Lower leg skin (tissue), 4 donors: ENCODE measurements at regions not wholly inside any gene's neighbourhood (a gene's known extent, or its start where the extent isn't known, plus 50 kb on each side); places are given as distances from the start of the nearest gene placed in this dataset.
"Not testable (repeated sequence)": the region's sequence is repeated elsewhere in the genome, so short reads cannot be mapped to it uniquely, and the experiment has no call there.

Experiments used
- DNase-seq, 2 donors: peaks; one replicate each; pipeline ENCODE4 v3.0.0-alpha.2; 2019; ENCODE audit warnings: low spot score in 2 of 2
- H3K4me3 ChIP-seq: fragments of 200-600 bp; sonication (generic); 2 replicates; pipeline ENCODE4 v1.5.1; 2017; ENCODE audit warnings: mild to moderate bottlenecking, low read depth; ENCODE audit not compliant: poor library complexity, severe bottlenecking
- CTCF ChIP-seq, 3 donors: fragments of 450-650 bp; IDR thresholded peaks; one replicate each; pipeline ENCODE4 v1.5.1; 2016; ENCODE audit warnings: antibody characterized with exemption in 3 of 3, mild to moderate bottlenecking in 3 of 3, moderate library complexity in 2 of 3
- POLR2A ChIP-seq, 2 donors: fragments of 450-650 bp; IDR thresholded peaks; one replicate each; pipeline ENCODE4 v1.6.1; 2016 to 2017; ENCODE audit warnings: antibody characterized with exemption in 2 of 2, mild to moderate bottlenecking in 1 of 2, moderate library complexity in 1 of 2
- WGBS, 2 donors: methylation state at CpG; one replicate each; pipeline ENCODE4 v1.1.5; 2018; 5-methylcytosine and 5-hydroxymethylcytosine counted together
- intact Hi-C: fragments of 100-400 bp; cut with DNase I; formaldehyde crosslinking; loops from one replicate; pipeline ENCODE4 v1.15.0; 2023; ENCODE audit warnings: low total_unique reads

- 76 to 77% methylated on average over 3 of the region's 3 CpGs for WGBS, 2 donors
- TF ChIP-seq CTCF (IDR thresholded peaks at IDR 0.05) (no peak), POLR2A (IDR thresholded peaks at IDR 0.05) (no peak)
- intact Hi-C loops = no loop called here
- no peak overlapping the region for H3K4me3 ChIP-seq
- DNase-seq = no peak
Measured at GRCh38 chr2:176872406-176872805, 340.2 kb upstream of the HNRNPA3 start.

DNA sequence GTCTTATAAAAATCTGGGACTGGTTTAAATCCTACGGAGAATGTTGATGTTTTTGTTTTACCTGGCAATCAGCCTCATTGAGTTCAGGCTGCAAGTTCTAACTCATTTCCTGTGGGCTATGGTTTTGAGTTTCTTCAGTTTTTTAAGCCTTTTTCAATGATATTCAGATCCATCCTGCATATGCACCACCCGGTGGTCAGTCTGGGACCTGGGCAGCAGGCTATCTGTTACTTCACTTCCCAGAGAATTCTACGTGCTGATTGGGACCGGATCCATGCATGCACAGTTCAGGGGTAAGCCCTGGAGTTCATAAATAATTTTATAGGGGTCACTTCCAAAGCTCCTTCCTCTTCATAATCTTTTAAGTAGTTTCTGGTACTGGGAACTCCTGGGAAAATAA lies 339.2 kb upstream of the HNRNPA3 start:
- no peak for DNase-seq
- no peak for TF ChIP-seq CTCF (IDR thresholded peaks at IDR 0.05)
- TF ChIP-seq POLR2A (IDR thresholded peaks at IDR 0.05) = no peak
- intact Hi-C loops = no loop called here
- no peak overlapping the region for H3K4me3 ChIP-seq
- WGBS, 2 donors = 45 to 66% methylated on average over 4 of the region's 4 CpGs

DNA sequence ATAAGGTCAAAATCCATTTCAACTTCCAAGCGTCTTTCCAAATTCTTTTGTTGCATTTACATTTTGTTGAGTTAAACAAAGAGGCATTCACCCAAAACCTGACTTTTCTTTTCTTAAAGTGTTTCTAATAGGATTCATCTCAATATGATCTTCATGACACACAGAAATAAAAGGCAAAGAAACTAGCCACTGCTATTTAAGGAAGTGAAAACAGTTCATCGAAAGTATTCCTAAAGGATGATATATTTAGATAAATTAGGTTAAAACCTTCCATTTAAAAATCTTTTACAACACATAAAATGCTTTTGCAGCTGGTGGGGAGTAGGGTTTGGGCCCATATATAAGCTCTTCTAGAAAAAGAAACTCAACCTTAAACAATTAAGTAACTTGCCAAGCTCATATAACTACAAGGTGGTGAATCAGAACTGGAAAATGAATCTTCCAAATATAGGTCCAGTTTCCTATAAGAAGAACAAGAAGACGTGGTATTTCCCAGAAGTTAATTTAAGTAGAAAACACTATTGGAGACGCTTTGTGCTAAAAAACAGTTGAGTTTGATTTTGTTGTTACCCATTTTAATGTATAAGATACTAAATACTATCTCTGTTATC lies 336.0 kb upstream of the HNRNPA3 start:
- intact Hi-C loops = no loop called here
- WGBS, 2 donors = 79 to 85% methylated on average over 4 of the region's 4 CpGs
- DNase-seq = no peak
- no peak for TF ChIP-seq CTCF (IDR thresholded peaks at IDR 0.05)
- TF ChIP-seq POLR2A (IDR thresholded peaks at IDR 0.05) = no peak
- no peak overlapping the region for H3K4me3 ChIP-seq

DNA sequence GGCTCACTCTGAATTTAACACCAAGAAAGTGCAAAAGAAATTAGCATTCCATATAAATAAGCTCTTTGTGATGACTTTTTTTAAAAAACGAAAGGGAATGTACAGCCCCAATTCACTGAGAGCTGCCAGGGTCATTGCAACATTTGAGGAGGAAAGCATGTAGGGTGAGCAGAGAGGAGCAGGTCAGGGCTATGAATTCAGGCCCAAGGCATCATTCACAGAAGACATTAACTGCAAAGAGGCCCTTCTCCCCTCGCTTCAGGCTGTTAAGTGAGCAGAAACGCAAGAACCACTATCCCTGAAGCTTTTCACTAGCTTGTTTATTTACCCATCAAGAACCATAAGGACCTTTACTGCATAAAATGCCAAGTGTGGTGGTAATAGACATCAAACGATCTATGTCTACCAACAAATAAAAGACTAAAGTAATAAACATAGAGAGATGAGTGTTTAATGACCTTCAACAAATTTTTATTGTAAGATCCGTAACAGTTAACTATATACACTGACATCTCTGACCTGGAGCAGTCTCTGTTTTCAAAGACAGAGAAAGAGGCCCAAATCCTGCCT lies 333.1 kb upstream of the HNRNPA3 start:
- intact Hi-C loops = no loop called here
- no peak overlapping the region for H3K4me3 ChIP-seq
- WGBS, 2 donors = 51 to 61% methylated on average over 5 of the region's 5 CpGs
- DNase-seq = no peak
- no peak for TF ChIP-seq CTCF (IDR thresholded peaks at IDR 0.05)
- no peak for TF ChIP-seq POLR2A (IDR thresholded peaks at IDR 0.05)

DNA sequence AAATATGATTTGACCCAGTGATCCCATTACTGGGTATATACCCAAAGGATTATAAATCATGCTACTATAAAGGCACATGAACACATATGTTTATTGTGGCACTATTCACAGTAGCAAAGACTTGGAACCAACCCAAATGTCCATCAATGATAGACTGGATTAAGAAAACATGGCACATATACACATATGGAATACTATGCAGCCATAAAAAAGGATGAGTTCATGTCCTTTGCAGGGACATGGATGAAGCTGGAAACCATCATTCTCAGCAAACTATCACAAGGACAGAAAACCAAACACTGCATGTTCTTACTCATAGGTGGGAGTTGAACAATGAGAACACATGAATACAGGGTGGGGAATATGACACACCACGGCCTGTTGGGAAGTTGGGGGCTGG lies 330.5 kb upstream of the HNRNPA3 start:
- H3K4me3 ChIP-seq, intact Hi-C loops, DNase-seq: not testable (repeated sequence)
- 90 to 100% methylated on average over 1 of the region's 1 CpG for WGBS, 2 donors

DNA sequence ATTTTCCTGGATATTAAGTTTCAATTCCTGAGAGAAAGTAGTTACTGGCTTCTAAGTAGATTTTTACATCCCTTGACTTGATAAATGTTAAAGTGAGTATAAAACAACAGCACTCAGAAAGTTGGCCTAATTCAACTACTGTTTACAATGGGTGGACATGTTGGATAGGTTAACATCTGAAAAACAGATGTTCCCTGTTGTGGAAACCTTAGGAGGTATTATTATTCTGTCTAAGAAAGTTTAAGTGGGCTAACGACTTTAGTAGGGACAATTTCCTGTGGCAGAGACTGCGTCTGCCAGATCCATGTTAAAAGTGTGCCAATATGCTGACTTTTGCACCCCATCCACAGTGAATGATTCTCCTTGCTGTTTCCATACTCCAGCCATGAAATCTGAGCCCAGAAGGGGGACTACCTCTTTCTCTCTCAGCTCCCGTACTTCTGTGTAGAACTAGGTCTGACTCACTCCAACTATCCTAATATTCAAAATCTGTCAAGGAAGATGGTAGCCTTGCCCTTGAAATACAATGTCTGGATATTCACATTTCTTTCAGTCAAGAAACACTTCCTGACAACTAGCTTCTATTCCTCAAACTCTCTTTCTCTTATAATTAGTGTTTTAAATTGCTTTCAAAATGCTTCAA lies 327.5 kb upstream of the HNRNPA3 start:
- intact Hi-C loops = no loop called here
- WGBS, 2 donors = 43 to 59% methylated on average over 3 of the region's 3 CpGs

More for the DNA sequence above, 327.5 kb upstream of the HNRNPA3 start:
- no peak for DNase-seq
- no peak overlapping the region for H3K4me3 ChIP-seq
- TF ChIP-seq CTCF (IDR thresholded peaks at IDR 0.05) = no peak
- TF ChIP-seq POLR2A (IDR thresholded peaks at IDR 0.05) = no peak
